ENCODE measurements at regions not wholly inside any gene's neighbourhood (a gene's known extent, or its start where the extent isn't known, plus 50 kb on each side); places are given as distances from the start of the nearest gene placed in this dataset.

DNA sequence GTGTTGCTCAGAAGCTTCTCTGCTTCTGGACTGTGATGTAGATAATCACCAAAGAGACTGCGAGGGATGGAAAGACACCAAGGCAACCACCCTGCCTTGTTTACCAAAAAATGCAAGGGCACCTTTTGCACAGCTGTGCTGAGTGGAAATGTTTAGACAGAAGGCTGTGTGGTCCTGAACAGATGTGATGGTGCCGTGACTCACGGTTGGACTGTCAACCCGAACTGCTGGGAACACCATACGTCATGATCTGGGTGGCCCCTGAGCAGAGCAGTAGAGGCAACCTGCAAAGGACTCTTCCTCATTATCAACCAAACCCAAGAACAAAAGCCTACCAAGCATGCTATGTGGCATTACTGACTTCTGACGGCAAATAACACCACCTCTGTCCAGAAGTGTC is 61.3 kb upstream of the LPP start:
- H3K4me3 ChIP-seq (ENCODE audit: low read length): no peak overlapping the region
- no peak for DNase-seq (ENCODE audit: low read depth, low spot score)

DNA sequence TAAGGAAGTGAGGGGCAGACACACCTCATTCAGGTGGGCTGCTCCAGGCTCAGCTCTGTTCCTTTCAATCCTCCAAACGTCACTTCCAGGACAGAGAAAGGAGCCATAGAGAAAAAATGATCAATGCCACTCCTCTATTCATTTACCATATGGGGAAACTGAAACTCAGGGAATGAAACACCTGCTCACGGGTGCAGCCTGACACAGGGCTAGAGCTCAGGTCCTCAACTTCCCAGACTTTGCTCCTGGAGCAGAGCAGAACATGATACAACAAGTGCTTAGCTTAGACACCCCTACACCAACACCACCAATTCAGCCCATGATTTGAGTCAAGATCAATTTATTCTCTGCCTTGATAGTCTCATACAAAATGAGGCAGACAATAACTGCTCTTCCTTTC is 58.5 kb upstream of the LPP start:
- H3K4me3 ChIP-seq (ENCODE audit: low read length): no peak overlapping the region
- no peak for DNase-seq (ENCODE audit: low read depth, low spot score)

DNA sequence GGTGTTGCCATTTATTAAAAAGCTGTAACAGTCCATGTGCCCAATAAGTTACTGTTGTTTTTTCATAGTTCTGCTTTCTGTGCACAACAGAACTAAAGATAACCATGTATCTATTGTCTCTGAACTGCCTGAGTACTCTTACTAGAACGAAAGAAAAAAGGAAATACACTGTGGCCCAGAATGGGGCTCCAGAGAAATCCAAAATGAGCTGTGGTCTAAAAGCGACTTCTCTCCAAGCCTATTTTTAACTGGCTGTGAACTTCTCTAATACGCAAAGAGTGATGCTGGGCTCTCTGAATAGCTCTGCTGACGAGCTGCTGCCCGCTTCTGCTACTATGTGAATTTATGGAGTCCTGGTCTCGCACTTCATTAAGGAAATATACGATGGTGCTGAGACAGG is 56.2 kb upstream of the LPP start:
- H3K4me3 ChIP-seq (ENCODE audit: low read length): no peak overlapping the region
- DNase-seq (ENCODE audit: low read depth, low spot score): no peak

DNA sequence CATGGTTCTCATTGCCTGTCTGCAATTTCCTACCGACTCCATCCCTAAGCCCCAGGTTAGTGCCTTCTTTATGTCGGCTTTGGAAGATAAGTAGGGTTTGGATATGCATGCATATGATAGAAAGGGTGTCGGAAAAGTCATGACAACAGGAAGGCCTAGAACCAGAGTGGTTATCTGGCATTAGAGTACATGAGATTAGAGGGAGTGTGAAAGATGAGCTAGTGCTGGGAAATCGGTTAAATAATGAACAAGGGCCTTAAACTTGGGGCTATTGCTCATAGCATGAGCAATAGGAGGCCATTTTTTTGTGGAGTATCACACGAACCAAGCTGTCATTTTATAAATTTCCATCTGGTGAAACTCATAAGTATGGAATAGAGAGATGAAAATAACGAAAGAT is 54.0 kb upstream of the LPP start:
- DNase-seq (ENCODE audit: low read depth, low spot score): no peak
- no peak overlapping the region for H3K4me3 ChIP-seq (ENCODE audit: low read length)

DNA sequence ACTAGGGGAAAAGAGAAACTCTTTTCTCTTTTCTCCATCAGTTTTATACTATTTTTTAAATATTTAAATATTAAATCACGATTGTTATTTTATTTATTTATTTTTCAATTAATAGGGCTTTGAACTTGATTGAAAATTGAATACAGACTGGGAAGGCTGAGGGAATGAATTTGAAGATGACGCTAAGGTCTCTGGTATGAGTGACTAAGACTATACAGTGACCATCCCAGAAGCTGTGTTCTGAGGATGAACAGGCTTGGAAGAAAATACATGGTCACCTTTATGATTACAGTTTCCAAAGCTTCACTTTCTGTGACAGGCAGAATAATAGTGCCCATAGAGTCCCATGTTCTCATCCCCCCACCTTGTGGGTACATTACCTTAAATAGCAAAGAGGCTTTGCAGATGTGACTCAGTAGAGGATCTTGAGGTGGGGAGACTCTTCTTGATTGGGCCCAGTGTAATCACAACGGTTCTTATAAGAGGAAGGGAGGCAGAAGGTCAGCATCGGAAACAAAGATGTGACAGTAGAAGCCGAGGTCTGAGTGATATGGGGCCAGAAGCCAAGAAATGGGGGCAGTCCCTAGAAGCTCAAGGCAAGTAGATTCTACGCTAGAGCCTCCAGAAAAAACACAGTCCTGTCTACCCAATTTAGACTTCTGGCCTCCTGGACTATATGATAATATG is 51.0 kb upstream of the LPP start:
- DNase-seq (ENCODE audit: low read depth, low spot score): no peak
- H3K4me3 ChIP-seq (ENCODE audit: low read length): no peak overlapping the region

DNA sequence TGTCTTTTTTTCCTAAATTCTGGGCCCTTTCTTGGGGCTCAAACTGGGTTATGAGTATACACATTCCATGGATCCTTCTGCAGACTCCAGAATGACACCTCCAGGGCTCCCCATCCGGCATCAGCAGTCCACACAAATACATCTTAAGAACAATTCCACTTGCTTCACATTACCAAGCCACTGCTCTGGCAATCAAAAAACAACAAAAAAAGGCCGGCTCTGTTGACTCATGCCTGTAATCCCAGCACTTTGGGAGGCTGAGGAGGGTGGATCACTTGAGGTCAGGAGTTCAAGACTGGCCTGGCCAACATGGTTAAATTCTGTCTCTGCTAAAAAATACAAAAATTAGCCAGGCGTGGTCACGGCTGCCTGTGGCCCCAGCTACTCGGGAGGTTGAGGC is 49.9 kb upstream of the LPP start:
- H3K4me3 ChIP-seq (ENCODE audit: low read length): no peak overlapping the region
- DNase-seq (ENCODE audit: low read depth, low spot score): no peak
